ENCODE measurements at regions not wholly inside any gene's neighbourhood (a gene's known extent, or its start where the extent isn't known, plus 50 kb on each side); places are given as distances from the start of the nearest gene placed in this dataset.
A peak's percentile ranks its signal among the peaks of the same experiment; 100 is the strongest.

- FAIRE-seq (no peak), DNase-seq (ENCODE audit: low read depth) (no peak)
- H3K27me3 ChIP-seq (ENCODE audit: control insufficient read depth, insufficient read depth, low read length), result no peaks in the 10 kb centered on the region
- H3K4me3 ChIP-seq (ENCODE audit: low read depth, low read length), result no peak overlapping the region
- no peak for TF ChIP-seq CTCF (IDR thresholded peaks at IDR 0.05; ENCODE audit: insufficient read depth, low read length, severe bottlenecking)
- H3K36me3 ChIP-seq (ENCODE audit: control insufficient read depth, insufficient read depth, low read length), result no peaks in the 10 kb centered on the region
Measured at GRCh38 chr7:68998136-68998535, 600.1 kb upstream of the AUTS2 start.

- peak; percentile 28 for FAIRE-seq
- Histone ChIP-seq H3K36me3 (ENCODE audit: control insufficient read depth, insufficient read depth, low read length) (no peaks in the 10 kb centered on the region), H3K4me3 (ENCODE audit: low read depth, low read length) (no peak overlapping the region), H3K27me3 (ENCODE audit: control insufficient read depth, insufficient read depth, low read length) (no peaks in the 10 kb centered on the region)
- no peak for TF ChIP-seq CTCF (IDR thresholded peaks at IDR 0.05; ENCODE audit: insufficient read depth, low read length, severe bottlenecking)
- peak; percentile 47 for DNase-seq (ENCODE audit: low read depth)
Measured at GRCh38 chr7:69002416-69002815, 595.9 kb upstream of the AUTS2 start.

GRCh38 chr7:69012149-69012548 is 586.1 kb upstream of the AUTS2 start:
- Histone ChIP-seq H3K4me3 (ENCODE audit: low read depth, low read length) (no peak overlapping the region), H3K36me3 (ENCODE audit: control insufficient read depth, insufficient read depth, low read length) (no peaks in the 10 kb centered on the region), H3K27me3 (ENCODE audit: control insufficient read depth, insufficient read depth, low read length) (no peaks in the 10 kb centered on the region)
- no peak for TF ChIP-seq CTCF (IDR thresholded peaks at IDR 0.05; ENCODE audit: insufficient read depth, low read length, severe bottlenecking)
- DNase-seq (ENCODE audit: low read depth), result no peak
- no peak for FAIRE-seq

GRCh38 chr7:69017208-69017607 is 581.1 kb upstream of the AUTS2 start:
- no peak for TF ChIP-seq CTCF (IDR thresholded peaks at IDR 0.05; ENCODE audit: insufficient read depth, low read length, severe bottlenecking)
- Histone ChIP-seq H3K4me3 (ENCODE audit: low read depth, low read length) (no peak overlapping the region), H3K27me3 (ENCODE audit: control insufficient read depth, insufficient read depth, low read length) (no peaks in the 10 kb centered on the region), H3K36me3 (ENCODE audit: control insufficient read depth, insufficient read depth, low read length) (no peaks in the 10 kb centered on the region)
- DNase-seq (ENCODE audit: low read depth) (no peak), FAIRE-seq (no peak)

- DNase-seq (ENCODE audit: low read depth) (no peak), FAIRE-seq (no peak)
- Histone ChIP-seq H3K4me3 (ENCODE audit: low read depth, low read length) (no peak overlapping the region), H3K36me3 (ENCODE audit: control insufficient read depth, insufficient read depth, low read length) (no peaks in the 10 kb centered on the region), H3K27me3 (ENCODE audit: control insufficient read depth, insufficient read depth, low read length) (no peaks in the 10 kb centered on the region)
- no peak for TF ChIP-seq CTCF (IDR thresholded peaks at IDR 0.05; ENCODE audit: insufficient read depth, low read length, severe bottlenecking)
Measured at GRCh38 chr7:69018200-69018599, 580.1 kb upstream of the AUTS2 start.

- Histone ChIP-seq H3K36me3 (ENCODE audit: control insufficient read depth, insufficient read depth, low read length) (no peaks in the 10 kb centered on the region), H3K4me3 (ENCODE audit: low read depth, low read length) (no peak overlapping the region), H3K27me3 (ENCODE audit: control insufficient read depth, insufficient read depth, low read length) (no peaks in the 10 kb centered on the region)
- no peak for TF ChIP-seq CTCF (IDR thresholded peaks at IDR 0.05; ENCODE audit: insufficient read depth, low read length, severe bottlenecking)
- no peak for FAIRE-seq
- DNase-seq (ENCODE audit: low read depth), result no peak
Measured at GRCh38 chr7:69019437-69019836, 578.8 kb upstream of the AUTS2 start.
